Ascending aorta (tissue), 2 donors: ENCODE measurements at regions not wholly inside any gene's neighbourhood (a gene's known extent, or its start where the extent isn't known, plus 50 kb on each side); places are given as distances from the start of the nearest gene placed in this dataset.

ENCODE experiments used
- DNase-seq, 2 donors: peaks; one replicate each; pipeline ENCODE4 v3.0.0-alpha.2; 2019; ENCODE audit warnings: low spot score in 2 of 2
- H3K27ac ChIP-seq, 2 donors: fragments of 200-600 bp; sonication (generic); one replicate each; pipeline ENCODE4 v1.5.1; 2016 to 2017; ENCODE audit warnings: mild to moderate bottlenecking in 1 of 2
- H3K27me3 ChIP-seq: fragments of 200-600 bp; sonication (generic); one replicate; pipeline ENCODE4 v1.5.1; 2017
- H3K36me3 ChIP-seq, 2 donors: fragments of 200-600 bp; sonication (generic); one replicate each; pipeline ENCODE4 v1.5.1; 2016
- H3K4me1 ChIP-seq, 2 donors: fragments of 200-600 bp; sonication (generic); one replicate each; pipeline ENCODE4 v1.5.1; 2016 to 2017; ENCODE audit warnings: mild to moderate bottlenecking in 1 of 2
- H3K4me3 ChIP-seq, 2 donors: fragments of 200-600 bp; sonication (generic); one replicate each; pipeline ENCODE4 v1.5.1; 2016 to 2017; ENCODE audit warnings: mild to moderate bottlenecking in 1 of 2
- H3K9me3 ChIP-seq, 2 donors: fragments of 200-600 bp; sonication (generic); one replicate each; pipeline ENCODE4 v1.5.1; 2016
- intact Hi-C: fragments of 100-400 bp; cut with DNase I; formaldehyde crosslinking; loops from one replicate; pipeline ENCODE4 v1.15.1; 2023
- TF ChIP-seq, protein P1 (sequence below), 3 experiments: fragments of 200-600 bp in 2 of 3; fragments of 450-650 bp in 1 of 3; sonication (generic) in 2 of 3; IDR thresholded peaks; one replicate each; pipeline ENCODE4 v1.5.1; 2016 to 2019; ENCODE audit warnings: antibody characterized with exemption in 3 of 3, mild to moderate bottlenecking in 1 of 3, moderate library complexity in 1 of 3

DNA sequence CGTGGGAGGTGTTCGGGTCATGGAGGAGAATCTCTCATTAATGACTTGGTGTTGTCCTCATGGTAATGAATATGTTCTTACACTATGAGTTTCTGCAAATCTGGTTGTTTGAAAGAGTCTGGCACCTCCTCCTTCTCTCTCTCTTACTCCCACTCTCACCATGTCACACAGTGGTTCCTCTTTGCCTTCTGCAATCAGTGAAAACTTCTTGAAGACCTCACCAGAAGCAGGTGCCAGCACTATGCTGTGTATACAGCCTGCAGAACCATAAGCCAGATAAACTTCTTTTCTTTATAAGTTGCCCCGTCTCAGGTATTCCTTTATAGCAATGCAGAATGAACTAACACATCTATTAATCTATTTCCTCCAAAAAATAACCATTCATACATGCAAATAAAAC is 275.0 kb downstream of the ANTXR2 start:
- no peak for DNase-seq
- TF ChIP-seq, protein P1, sequence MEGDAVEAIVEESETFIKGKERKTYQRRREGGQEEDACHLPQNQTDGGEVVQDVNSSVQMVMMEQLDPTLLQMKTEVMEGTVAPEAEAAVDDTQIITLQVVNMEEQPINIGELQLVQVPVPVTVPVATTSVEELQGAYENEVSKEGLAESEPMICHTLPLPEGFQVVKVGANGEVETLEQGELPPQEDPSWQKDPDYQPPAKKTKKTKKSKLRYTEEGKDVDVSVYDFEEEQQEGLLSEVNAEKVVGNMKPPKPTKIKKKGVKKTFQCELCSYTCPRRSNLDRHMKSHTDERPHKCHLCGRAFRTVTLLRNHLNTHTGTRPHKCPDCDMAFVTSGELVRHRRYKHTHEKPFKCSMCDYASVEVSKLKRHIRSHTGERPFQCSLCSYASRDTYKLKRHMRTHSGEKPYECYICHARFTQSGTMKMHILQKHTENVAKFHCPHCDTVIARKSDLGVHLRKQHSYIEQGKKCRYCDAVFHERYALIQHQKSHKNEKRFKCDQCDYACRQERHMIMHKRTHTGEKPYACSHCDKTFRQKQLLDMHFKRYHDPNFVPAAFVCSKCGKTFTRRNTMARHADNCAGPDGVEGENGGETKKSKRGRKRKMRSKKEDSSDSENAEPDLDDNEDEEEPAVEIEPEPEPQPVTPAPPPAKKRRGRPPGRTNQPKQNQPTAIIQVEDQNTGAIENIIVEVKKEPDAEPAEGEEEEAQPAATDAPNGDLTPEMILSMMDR (IDR thresholded peaks at IDR 0.05) = no peak
- no peaks in the 10 kb centered on the region for H3K9me3 ChIP-seq
- no peaks in the 10 kb centered on the region for H3K27me3 ChIP-seq
- no peak overlapping the region for H3K4me3 ChIP-seq
- H3K27ac ChIP-seq = no peak overlapping the region
- H3K4me1 ChIP-seq = no peaks in the 10 kb centered on the region
- intact Hi-C loops = no loop called here
- H3K36me3 ChIP-seq = no peaks in the 10 kb centered on the region

DNA sequence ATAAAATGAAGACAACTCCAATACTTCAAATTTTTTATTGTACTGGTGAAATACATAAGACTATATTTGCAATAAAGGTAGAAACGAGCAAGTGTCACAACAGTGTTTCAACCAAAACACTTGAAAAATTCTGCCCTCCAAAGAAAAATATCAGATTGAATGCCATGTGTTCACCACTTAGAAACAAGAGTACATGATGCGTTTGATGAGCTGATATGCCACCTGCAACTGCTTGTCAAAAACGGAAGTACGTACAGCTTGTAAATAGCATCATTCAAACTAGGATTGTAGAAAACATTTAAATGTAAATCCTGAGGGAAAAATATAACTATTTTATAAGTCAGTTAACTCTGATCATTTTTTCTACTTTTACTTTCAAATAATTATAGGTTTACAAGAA is 276.1 kb downstream of the ANTXR2 start:
- H3K27ac ChIP-seq = no peak overlapping the region
- H3K9me3 ChIP-seq = no peaks in the 10 kb centered on the region
- H3K4me3 ChIP-seq = no peak overlapping the region
- no peaks in the 10 kb centered on the region for H3K27me3 ChIP-seq
- H3K4me1 ChIP-seq = no peaks in the 10 kb centered on the region
- no peaks in the 10 kb centered on the region for H3K36me3 ChIP-seq
- no peak for DNase-seq
- intact Hi-C loops = no loop called here
- TF ChIP-seq, protein P1 (IDR thresholded peaks at IDR 0.05) = no peak

DNA sequence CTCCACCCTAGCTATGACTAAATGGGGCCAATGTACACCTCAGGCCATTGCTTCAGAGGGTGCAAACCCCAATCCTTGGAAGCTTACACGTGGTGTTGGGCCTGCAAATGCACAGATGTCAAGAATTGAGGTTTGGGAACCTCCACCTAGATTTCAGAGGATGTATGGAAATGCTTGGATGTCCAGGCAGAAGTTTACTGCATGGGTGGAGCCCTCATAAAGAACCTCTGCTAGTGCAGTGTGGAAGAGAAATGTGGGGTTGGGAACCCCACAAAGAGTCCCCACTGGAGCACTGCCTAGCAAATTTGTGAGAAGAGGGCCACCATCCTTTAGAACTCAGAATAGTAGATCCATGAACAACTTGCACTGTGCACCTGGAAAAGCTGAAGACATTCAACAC is 284.1 kb downstream of the ANTXR2 start:
- no peak for DNase-seq
- TF ChIP-seq, protein P1 (IDR thresholded peaks at IDR 0.05) = no peak
- Histone ChIP-seq H3K9me3 (no peaks in the 10 kb centered on the region), H3K36me3 (no peaks in the 10 kb centered on the region), H3K4me1 (no peaks in the 10 kb centered on the region), H3K27me3 (no peaks in the 10 kb centered on the region), H3K27ac (no peak overlapping the region), H3K4me3 (no peak overlapping the region)
- intact Hi-C loops = no loop called here

DNA sequence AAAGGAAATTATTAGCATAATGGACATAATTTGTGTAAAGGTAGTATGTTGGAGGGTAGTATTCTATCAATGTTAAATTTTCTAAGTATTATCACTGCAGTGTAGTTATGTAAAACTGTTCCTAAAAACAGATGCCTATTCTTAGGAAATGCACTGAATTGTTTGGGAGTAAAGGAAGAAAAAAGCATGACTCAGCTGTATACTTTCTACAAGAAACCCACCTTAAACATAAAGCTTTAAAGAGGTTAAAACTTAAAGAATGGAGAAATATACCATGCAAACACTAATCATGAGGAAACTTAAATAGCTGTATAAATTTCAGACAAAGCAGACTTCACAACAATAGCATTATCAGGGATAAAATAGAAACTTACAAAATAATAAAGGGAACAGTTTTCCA is 292.9 kb downstream of the ANTXR2 start:
- DNase-seq = no peak
- no peaks in the 10 kb centered on the region for H3K4me1 ChIP-seq
- no peak overlapping the region for H3K4me3 ChIP-seq
- intact Hi-C loops = no loop called here
- TF ChIP-seq, protein P1 (IDR thresholded peaks at IDR 0.05) = no peak
- H3K9me3 ChIP-seq = peaks cover 0 to 4% of the 10 kb centered on the region in 2 donors
- no peaks in the 10 kb centered on the region for H3K27me3 ChIP-seq
- no peak overlapping the region for H3K27ac ChIP-seq
- no peaks in the 10 kb centered on the region for H3K36me3 ChIP-seq

DNA sequence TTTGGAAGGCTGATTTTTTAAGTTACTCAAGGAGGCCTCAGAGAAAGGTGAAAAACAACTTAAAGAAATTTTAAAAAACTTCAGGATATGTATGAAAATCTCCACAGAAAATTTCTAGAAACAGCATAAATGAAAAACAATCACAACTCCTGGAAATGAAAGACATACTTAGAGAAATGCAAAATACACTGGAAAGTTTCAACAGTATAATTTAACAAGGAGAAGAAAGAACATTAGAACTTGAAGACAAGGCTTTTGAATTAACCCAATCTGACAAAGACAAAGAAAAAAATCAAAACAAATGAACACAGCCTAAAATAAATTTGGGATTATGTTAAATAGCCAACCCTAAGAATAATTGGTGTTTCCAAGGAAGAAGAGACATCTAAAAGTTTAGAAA is 300.5 kb downstream of the ANTXR2 start:
- peaks cover 4 to 26% of the 10 kb centered on the region in 2 donors for H3K9me3 ChIP-seq
- DNase-seq = no peak
- H3K27ac ChIP-seq = no peak overlapping the region
- H3K4me1 ChIP-seq = no peaks in the 10 kb centered on the region
- H3K27me3 ChIP-seq = no peaks in the 10 kb centered on the region
- no peak overlapping the region for H3K4me3 ChIP-seq
- TF ChIP-seq, protein P1 (IDR thresholded peaks at IDR 0.05) = no peak
- no peaks in the 10 kb centered on the region for H3K36me3 ChIP-seq
- intact Hi-C loops = no loop called here

DNA sequence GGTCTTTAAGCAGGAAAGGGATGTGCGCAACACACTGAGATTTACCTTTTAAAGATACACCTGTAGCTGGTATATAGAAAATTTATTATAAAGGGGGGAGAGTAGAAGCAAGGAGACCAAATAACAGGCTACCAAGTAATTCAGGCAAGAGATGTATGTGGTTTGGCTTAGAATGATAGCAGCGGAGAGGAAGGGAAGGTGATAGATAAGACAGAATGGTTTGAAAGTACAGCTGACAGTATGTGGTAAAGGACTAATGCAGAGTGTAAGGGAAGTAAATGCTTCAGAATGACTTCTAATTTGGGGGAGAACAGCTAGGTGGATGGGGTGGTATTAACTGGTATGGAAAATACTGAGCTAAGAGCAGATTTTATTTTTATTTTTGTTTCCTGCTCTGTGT is 308.9 kb downstream of the ANTXR2 start:
- no peaks in the 10 kb centered on the region for H3K27me3 ChIP-seq
- H3K27ac ChIP-seq = no peak overlapping the region
- H3K4me1 ChIP-seq = no peaks in the 10 kb centered on the region
- peaks cover 0 to 16% of the 10 kb centered on the region in 2 donors for H3K9me3 ChIP-seq
- intact Hi-C loops = no loop called here
- TF ChIP-seq, protein P1 (IDR thresholded peaks at IDR 0.05) = no peak
- no peaks in the 10 kb centered on the region for H3K36me3 ChIP-seq
- H3K4me3 ChIP-seq = no peak overlapping the region
- no peak for DNase-seq
